Activated gamma-delta T cell (primary cell): ENCODE measurements at regions not wholly inside any gene's neighbourhood (a gene's known extent, or its start where the extent isn't known, plus 50 kb on each side); places are given as distances from the start of the nearest gene placed in this dataset.

ENCODE experiments used
- DNase-seq: peaks from one replicate; lab custom pipeline; 2025; lab: John Stamatoyannopoulos, UW

- DNase-seq = no peak
Observed at GRCh38 chr17:77001487-77001886, 133.3 kb downstream of the MGAT5B start.

- no peak for DNase-seq
Observed at GRCh38 chr17:77002103-77003045, 134.2 kb downstream of the MGAT5B start.

GRCh38 chr17:77003699-77004098 lies 135.5 kb downstream of the MGAT5B start:
- DNase-seq = no peak

GRCh38 chr17:77006971-77007649 lies 133.7 kb upstream of the SEC14L1 start:
- no peak for DNase-seq

- no peak for DNase-seq
Observed at GRCh38 chr17:77009877-77010276, 130.9 kb upstream of the SEC14L1 start.

- no peak for DNase-seq
Observed at GRCh38 chr17:77010667-77011066, 130.1 kb upstream of the SEC14L1 start.

GRCh38 chr17:77011173-77012011 lies 129.4 kb upstream of the SEC14L1 start:
- DNase-seq = no peak

GRCh38 chr17:77018504-77018903 lies 122.3 kb upstream of the SEC14L1 start:
- no peak for DNase-seq

- DNase-seq = no peak
Observed at GRCh38 chr17:77019893-77020379, 120.8 kb upstream of the SEC14L1 start.

GRCh38 chr17:77020973-77021372 lies 119.8 kb upstream of the SEC14L1 start:
- no peak for DNase-seq

GRCh38 chr17:77022766-77023165 lies 118.0 kb upstream of the SEC14L1 start:
- DNase-seq = no peak

- DNase-seq = no peak
Observed at GRCh38 chr17:77025781-77026180, 115.0 kb upstream of the SEC14L1 start.

GRCh38 chr17:77027271-77027889 lies 113.4 kb upstream of the SEC14L1 start:
- no peak for DNase-seq

GRCh38 chr17:77028900-77029299 lies 111.9 kb upstream of the SEC14L1 start:
- DNase-seq = no peak

- no peak for DNase-seq
Observed at GRCh38 chr17:77032929-77033328, 107.8 kb upstream of the SEC14L1 start.

- no peak for DNase-seq
Observed at GRCh38 chr17:77033892-77034404, 106.8 kb upstream of the SEC14L1 start.

- DNase-seq = no peak
Observed at GRCh38 chr17:77034677-77035424, 105.9 kb upstream of the SEC14L1 start.

- no peak for DNase-seq
Observed at GRCh38 chr17:77035526-77035925, 105.2 kb upstream of the SEC14L1 start.

GRCh38 chr17:77036136-77036840 lies 104.5 kb upstream of the SEC14L1 start:
- no peak for DNase-seq

GRCh38 chr17:77036841-77037381 lies 103.9 kb upstream of the SEC14L1 start:
- DNase-seq = no peak
